ENCODE measurements at regions not wholly inside any gene's neighbourhood (a gene's known extent, or its start where the extent isn't known, plus 50 kb on each side); places are given as distances from the start of the nearest gene placed in this dataset.

GRCh38 chr2:100739735-100740432, 80.1 kb upstream of the NPAS2 start:
- intact Hi-C loops (cut with micrococcal nuclease) = no loop called here
- CTCF ChIA-PET = no interaction called here

GRCh38 chr2:100741880-100742276, 78.1 kb upstream of the NPAS2 start:
- ChIA-PET POLR2A (no interaction called here), CTCF (no interaction called here)
- no peak for TF ChIP-seq CTCF (IDR thresholded peaks at IDR 0.05)

More at GRCh38 chr2:100739735-100740432, 80.1 kb upstream of the NPAS2 start:
- no peaks in the 10 kb centered on the region for H3K9me3 Mint-ChIP-seq
- H3K27me3 Mint-ChIP-seq = peaks cover 27% of the 10 kb centered on the region
- no peak for TF ChIP-seq CTCF (IDR thresholded peaks at IDR 0.05)
- H3K27ac Mint-ChIP-seq = no peak overlapping the region
- H3K36me3 Mint-ChIP-seq (ENCODE audit: low read depth) = no peaks in the 10 kb centered on the region
- H3K4me1 Mint-ChIP-seq = no peaks in the 10 kb centered on the region
- ATAC-seq (ENCODE audit: low read depth) = no peak
- POLR2A ChIA-PET = no interaction called here
- DNase-seq = no peak
- H3K4me3 Mint-ChIP-seq = no peak overlapping the region

GRCh38 chr2:100742277-100743254, 77.4 kb upstream of the NPAS2 start:
- intact Hi-C loops (cut with micrococcal nuclease) = no loop called here
- Mint-ChIP-seq H3K9me3 (no peaks in the 10 kb centered on the region), H3K27ac (no peak overlapping the region), H3K4me3 (no peak overlapping the region), H3K4me1 (no peaks in the 10 kb centered on the region), H3K36me3 (ENCODE audit: low read depth) (no peaks in the 10 kb centered on the region), H3K27me3 (peaks cover 21% of the 10 kb centered on the region)
- TF ChIP-seq CTCF (IDR thresholded peaks at IDR 0.05) = no peak
- ATAC-seq (ENCODE audit: low read depth) (no peak), DNase-seq (no peak)
- CTCF ChIA-PET = no interaction called here
- POLR2A ChIA-PET = no interaction called here

More at GRCh38 chr2:100741880-100742276, 78.1 kb upstream of the NPAS2 start:
- Mint-ChIP-seq H3K9me3 (no peaks in the 10 kb centered on the region), H3K4me1 (no peaks in the 10 kb centered on the region), H3K36me3 (ENCODE audit: low read depth) (no peaks in the 10 kb centered on the region), H3K4me3 (no peak overlapping the region), H3K27me3 (peaks cover 21% of the 10 kb centered on the region), H3K27ac (no peak overlapping the region)
- ATAC-seq (ENCODE audit: low read depth) (no peak), DNase-seq (no peak)
- intact Hi-C loops (cut with micrococcal nuclease) = no loop called here

GRCh38 chr2:100743741-100744140, 76.2 kb upstream of the NPAS2 start:
- ChIA-PET CTCF (no interaction called here), POLR2A (no interaction called here)
- intact Hi-C loops (cut with micrococcal nuclease) = no loop called here
- Mint-ChIP-seq H3K27ac (no peak overlapping the region), H3K4me1 (no peaks in the 10 kb centered on the region), H3K4me3 (no peak overlapping the region), H3K27me3 (peaks cover 25% of the 10 kb centered on the region), H3K9me3 (no peaks in the 10 kb centered on the region), H3K36me3 (ENCODE audit: low read depth) (no peaks in the 10 kb centered on the region)
- no peak for DNase-seq
- ATAC-seq (ENCODE audit: low read depth) = no peak
- no peak for TF ChIP-seq CTCF (IDR thresholded peaks at IDR 0.05)

- H3K9me3 Mint-ChIP-seq = no peaks in the 10 kb centered on the region
- no peaks in the 10 kb centered on the region for H3K4me1 Mint-ChIP-seq
- intact Hi-C loops (cut with micrococcal nuclease) = no loop called here
- no peak overlapping the region for H3K4me3 Mint-ChIP-seq
- H3K36me3 Mint-ChIP-seq (ENCODE audit: low read depth) = no peaks in the 10 kb centered on the region
- no peak overlapping the region for H3K27ac Mint-ChIP-seq
- TF ChIP-seq CTCF (IDR thresholded peaks at IDR 0.05) = no peak
- ChIA-PET CTCF (no interaction called here), POLR2A (no interaction called here)
- peaks cover 26% of the 10 kb centered on the region for H3K27me3 Mint-ChIP-seq
- no peak for DNase-seq
- ATAC-seq (ENCODE audit: low read depth) = no peak
Measured at GRCh38 chr2:100744184-100744583, 75.8 kb upstream of the NPAS2 start.

Measured in activated B cell treated with CpG ODN at 0.5 μM for 24 hours (primary cell).